Stimulated activated CD4-positive, alpha-beta T cell treated with anti-CD3 and anti-CD28 coated beads, Interleukin-15, amount 100 ng/mL, for 48 hours (primary cell): ENCODE measurements at regions not wholly inside any gene's neighbourhood (a gene's known extent, or its start where the extent isn't known, plus 50 kb on each side); places are given as distances from the start of the nearest gene placed in this dataset.

ENCODE experiments used
- DNase-seq, 2 donors: peaks; one replicate each; pipeline ENCODE4 v3.0.0-alpha.2; 2020; ENCODE audit warnings: low read depth in 2 of 2

- DNase-seq, result no peak
These were observed 364.4 kb downstream of the ZNF521 start for GRCh38 chr18:24987303-24988252.

- DNase-seq, result no peak
These were observed 363.6 kb downstream of the ZNF521 start for GRCh38 chr18:24988253-24988840.

- DNase-seq, result no peak
These were observed 362.0 kb downstream of the ZNF521 start for GRCh38 chr18:24989760-24990593.

- DNase-seq, result no peak
These were observed 361.3 kb downstream of the ZNF521 start for GRCh38 chr18:24990671-24991134.

- no peak for DNase-seq
These were observed 360.6 kb downstream of the ZNF521 start for GRCh38 chr18:24991141-24992060.

GRCh38 chr18:24992491-24992890 lies 359.5 kb downstream of the ZNF521 start:
- DNase-seq, result no peak

- no peak for DNase-seq
These were observed 358.3 kb downstream of the ZNF521 start for GRCh38 chr18:24993628-24994027.

GRCh38 chr18:24995056-24995455 lies 356.9 kb downstream of the ZNF521 start:
- DNase-seq, result no peak

GRCh38 chr18:24995755-24996154 lies 356.2 kb downstream of the ZNF521 start:
- no peak for DNase-seq

- DNase-seq, result no peak
These were observed 352.2 kb downstream of the ZNF521 start for GRCh38 chr18:24999650-25000267.

- DNase-seq, result no peak
These were observed 350.2 kb downstream of the ZNF521 start for GRCh38 chr18:25001803-25002202.

GRCh38 chr18:25005541-25006403 lies 346.2 kb downstream of the ZNF521 start:
- DNase-seq, result no peak

GRCh38 chr18:25010623-25011374 lies 341.2 kb downstream of the ZNF521 start:
- DNase-seq, result no peak
